IMR-90 (cell line): ENCODE measurements at regions not wholly inside any gene's neighbourhood (a gene's known extent, or its start where the extent isn't known, plus 50 kb on each side); places are given as distances from the start of the nearest gene placed in this dataset.

Experiments used
- ATAC-seq: fragments of 200-7000 bp; cut with Tn5 transposase; 2 replicates; pipeline ENCODE4 v1.9.1; 2020; ENCODE audit warnings: low read depth, mild to moderate bottlenecking, moderate library complexity
- BruUV-seq: library from RNA; stranded (reverse); fragments of 400-500 nt; replicated peaks from 2 replicates; lab custom pipeline; 2021; lab: Mats Ljungman, UMichigan
- CTCF ChIA-PET: fragments of 300-600 bp; formaldehyde crosslinking; extraction: SDS; loops from one replicate; lab custom pipeline; 2021; ENCODE audit warnings: antibody characterized with exemption; lab: Yijun Ruan, JAX
- POLR2A ChIA-PET: fragments of 300-600 bp; sonication (Branson Sonifier 250); formaldehyde crosslinking; loops from one replicate; lab custom pipeline; 2022; ENCODE audit warnings: antibody characterized with exemption; ENCODE audit not compliant: unreplicated experiment; lab: Charles Lee
- DNase-seq: peaks from one replicate; pipeline ENCODE4 v3.0.0; 2013
- H2AFZ ChIP-seq: replicated peaks from 2 replicates; pipeline ENCODE3; 2013; ENCODE audit warnings: low read length, mild to moderate bottlenecking; ENCODE audit not compliant: poor library complexity
- H2AK5ac ChIP-seq: 2 replicates; pipeline ENCODE4 v1.6.1; 2013; ENCODE audit warnings: low read depth, low read length, inconsistent platforms
- H2AK9ac ChIP-seq: replicated peaks from 2 replicates; pipeline ENCODE3; 2013; ENCODE audit warnings: mild to moderate bottlenecking, low read depth, low read length, moderate library complexity; ENCODE audit not compliant: poor library complexity
- H2BK120ac ChIP-seq: 2 replicates; pipeline ENCODE4 v1.6.1; 2013; ENCODE audit warnings: low read depth, low read length, inconsistent platforms
- H2BK15ac ChIP-seq: 3 replicates; pipeline ENCODE4 v1.6.1; 2013; ENCODE audit warnings: low read depth, low read length, inconsistent platforms
- H2BK20ac ChIP-seq: 2 replicates; pipeline ENCODE4 v1.6.1; 2013; ENCODE audit warnings: low read depth, mild to moderate bottlenecking, inconsistent platforms, low read length, moderate library complexity
- H2BK5ac ChIP-seq: 2 replicates; pipeline ENCODE4 v1.6.1; 2013; ENCODE audit warnings: mild to moderate bottlenecking, low read depth, low read length, inconsistent platforms; ENCODE audit not compliant: poor library complexity, severe bottlenecking
- H3K14ac ChIP-seq: replicated peaks from 2 replicates; pipeline ENCODE4 v1.6.1; 2013; ENCODE audit warnings: low read depth, low read length, inconsistent platforms
- H3K18ac ChIP-seq: 2 replicates; pipeline ENCODE4 v1.6.1; 2013; ENCODE audit warnings: low read depth, low read length, control low read depth
- H3K23ac ChIP-seq: 2 replicates; pipeline ENCODE4 v1.6.1; 2013; ENCODE audit warnings: low read depth, low read length, inconsistent platforms
- H3K27ac ChIP-seq: 2 replicates; pipeline ENCODE4 v1.5.1; 2013; ENCODE audit warnings: mild to moderate bottlenecking, control low read depth, low read length; ENCODE audit not compliant: insufficient read depth
- H3K27me3 ChIP-seq: 2 replicates; pipeline ENCODE4 v1.6.1; 2013; ENCODE audit warnings: low read length; ENCODE audit not compliant: control insufficient read depth, insufficient read depth
- H3K36me3 ChIP-seq: 2 replicates; pipeline ENCODE4 v1.6.1; 2013; ENCODE audit warnings: low read length, mixed read lengths; ENCODE audit not compliant: control insufficient read depth, insufficient read depth
- H3K4ac ChIP-seq: 2 replicates; pipeline ENCODE4 v1.6.1; 2013; ENCODE audit warnings: low read depth, low read length, inconsistent platforms
- H3K4me1 ChIP-seq: 2 replicates; pipeline ENCODE4 v1.6.1; 2013; ENCODE audit warnings: low read length, mixed read lengths; ENCODE audit not compliant: control insufficient read depth, insufficient read depth
- H3K4me2 ChIP-seq: 2 replicates; pipeline ENCODE4 v1.6.1; 2013; ENCODE audit warnings: low read depth, mild to moderate bottlenecking, control low read depth, low read length, moderate library complexity
- H3K4me3 ChIP-seq: 2 replicates; pipeline ENCODE4 v1.5.1; 2013; ENCODE audit warnings: low read depth, mild to moderate bottlenecking, control low read depth, low read length, moderate library complexity; ENCODE audit not compliant: insufficient read depth
- H3K56ac ChIP-seq: 2 replicates; pipeline ENCODE4 v1.6.1; 2013; ENCODE audit warnings: low read length, inconsistent platforms; ENCODE audit not compliant: insufficient read depth; ENCODE audit errors: extremely low read depth
- H3K79me1 ChIP-seq, 2 experiments: 2 replicates each; pipeline ENCODE4 v1.6.1; 2013; ENCODE audit warnings: low read length in 2 of 2, inconsistent platforms in 1 of 2, low read depth in 1 of 2
- H3K9ac ChIP-seq: 2 replicates; pipeline ENCODE4 v1.6.1; 2013; ENCODE audit warnings: low read depth, low read length, control low read depth
- H3K9me1 ChIP-seq: 2 replicates; pipeline ENCODE4 v1.6.1; 2013; ENCODE audit warnings: low read length, inconsistent platforms; ENCODE audit not compliant: insufficient read depth
- H3K9me3 ChIP-seq: 2 replicates; pipeline ENCODE4 v1.6.1; 2013; ENCODE audit warnings: low read length; ENCODE audit not compliant: control insufficient read depth, insufficient read depth
- H4K20me1 ChIP-seq: 2 replicates; pipeline ENCODE4 v1.6.1; 2013; ENCODE audit warnings: low read length, inconsistent platforms; ENCODE audit not compliant: insufficient read depth
- H4K5ac ChIP-seq: 2 replicates; pipeline ENCODE4 v1.6.1; 2013; ENCODE audit warnings: mild to moderate bottlenecking, low read depth, low read length, control low read depth
- H4K8ac ChIP-seq, 2 experiments: 2 replicates each; pipeline ENCODE4 v1.6.1; 2013; ENCODE audit warnings: low read depth in 2 of 2, low read length in 2 of 2, control low read depth in 1 of 2, inconsistent platforms in 1 of 2
- H4K91ac ChIP-seq: 2 replicates; pipeline ENCODE4 v1.6.1; 2013; ENCODE audit warnings: low read depth, low read length, inconsistent platforms; ENCODE audit not compliant: insufficient read depth
- BHLHE40 ChIP-seq: fragments of 150-350 bp; IDR thresholded peaks from 2 replicates; pipeline ENCODE4 v1.6.1; 2016; ENCODE audit warnings: mild to moderate bottlenecking, low read depth, low read length
- CEBPB ChIP-seq: IDR thresholded peaks from 2 replicates; pipeline ENCODE4 v1.6.1; 2012; ENCODE audit warnings: low read depth, low read length, improper control_type of control experiment
- CHD1 ChIP-seq: IDR thresholded peaks from 2 replicates; pipeline ENCODE4 v1.6.1; 2012; ENCODE audit warnings: low read depth, low read length, improper control_type of control experiment
- FOS ChIP-seq: fragments of 150-350 bp; IDR thresholded peaks from 2 replicates; pipeline ENCODE4 v1.6.1; 2016; ENCODE audit warnings: low read depth, low read length
- MAFK ChIP-seq: IDR thresholded peaks from 2 replicates; pipeline ENCODE4 v1.6.1; 2012; ENCODE audit warnings: low read depth, low read length, improper control_type of control experiment
- MAZ ChIP-seq: IDR thresholded peaks from 2 replicates; pipeline ENCODE4 v1.6.1; 2012; ENCODE audit warnings: low read depth, mild to moderate bottlenecking, low read length, improper control_type of control experiment, moderate library complexity, borderline replicate concordance
- POLR2A ChIP-seq: IDR thresholded peaks from 2 replicates; pipeline ENCODE4 v1.6.1; 2012; ENCODE audit warnings: mild to moderate bottlenecking, low read depth, low read length
- RAD21 ChIP-seq: IDR thresholded peaks from 2 replicates; pipeline ENCODE4 v1.6.1; 2012; ENCODE audit warnings: low read length, improper control_type of control experiment
- RCOR1 ChIP-seq: IDR thresholded peaks from 2 replicates; pipeline ENCODE4 v1.6.1; 2012; ENCODE audit warnings: mild to moderate bottlenecking, low read length, improper control_type of control experiment; ENCODE audit not compliant: insufficient replicate concordance
- RFX5 ChIP-seq: IDR thresholded peaks from 2 replicates; pipeline ENCODE4 v1.8.0; 2012; ENCODE audit warnings: low read depth, mild to moderate bottlenecking, low read length, moderate library complexity
- SMC3 ChIP-seq: fragments of 150-350 bp; IDR thresholded peaks from 2 replicates; pipeline ENCODE4 v1.6.1; 2016; ENCODE audit warnings: low read depth, mild to moderate bottlenecking, antibody characterized with exemption, low read length, moderate library complexity
- dilution Hi-C: fragments of 300-500 bp; cut with HindIII; formaldehyde crosslinking; loops from one replicate; pipeline ENCODE4 v1.14.3; 2018; ENCODE audit warnings: low sequenced_read_pairs; ENCODE audit not compliant: unreplicated experiment
- in situ Hi-C: fragments of 300-500 bp; cut with MboI; formaldehyde crosslinking; loops from 3 replicates; pipeline ENCODE4 v1.14.3; 2019; ENCODE audit warnings: low sequenced_read_pairs, inconsistent platforms, mixed read lengths
- intact Hi-C: fragments of 100-400 bp; cut with micrococcal nuclease; formaldehyde crosslinking; loops from 2 replicates; pipeline ENCODE4 v1.10.0; 2022
- TF ChIP-seq, protein P1 (sequence below): fragments of 150-350 bp; IDR thresholded peaks from 2 replicates; pipeline ENCODE4 v1.6.1; 2016; ENCODE audit warnings: low read depth, mild to moderate bottlenecking, low read length, moderate library complexity, borderline replicate concordance
- TF ChIP-seq, protein P2 (sequence below): fragments of 150-350 bp; IDR thresholded peaks from 2 replicates; pipeline ENCODE4 v1.6.1; 2017; ENCODE audit warnings: mild to moderate bottlenecking, antibody characterized with exemption, low read length, low read depth

DNA sequence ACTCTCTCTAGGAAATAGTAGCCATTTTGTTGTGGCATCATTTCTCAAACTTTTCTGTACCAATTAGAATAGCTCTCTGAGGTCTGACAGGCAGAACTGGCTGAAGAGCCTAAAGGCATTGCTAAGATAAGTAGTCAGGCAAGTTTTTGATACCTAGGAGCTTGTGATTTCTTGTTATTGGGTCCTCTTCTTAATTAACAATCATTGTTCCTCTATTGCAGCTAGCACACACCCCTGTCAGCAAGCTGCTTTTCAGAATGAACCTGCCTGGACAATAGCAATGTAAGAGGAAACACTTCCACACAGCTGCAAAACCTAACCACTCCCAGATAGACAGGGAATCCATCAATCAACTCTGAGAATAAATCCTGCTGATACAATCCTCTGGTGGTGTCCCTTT, 403.9 kb upstream of the TBL1XR1 start:
- Histone ChIP-seq H3K23ac (no peak overlapping the region), H3K9me1 (peaks cover 9% of the 10 kb centered on the region), H2AFZ (no peak overlapping the region), H3K4me3 (no peak overlapping the region), H3K14ac (no peak overlapping the region), H2BK5ac (no peak overlapping the region), H3K4me2 (no peak overlapping the region), H2BK15ac (no peak overlapping the region), H3K4ac (no peak overlapping the region), H3K36me3 (no peaks in the 10 kb centered on the region), H4K20me1 (no peaks in the 10 kb centered on the region), H3K56ac (no peak overlapping the region), H2BK20ac (no peak overlapping the region), H4K91ac (no peak overlapping the region), H3K4me1 (peaks cover 17% of the 10 kb centered on the region), H4K8ac (no peak overlapping the region), H3K9ac (no peak overlapping the region), H3K79me1 (no peaks in the 10 kb centered on the region), H4K5ac (no peak overlapping the region), H2AK5ac (no peak overlapping the region), H3K27ac (no peak overlapping the region), H3K18ac (no peak overlapping the region), H3K27me3 (no peaks in the 10 kb centered on the region), H2AK9ac (no peak overlapping the region), H3K9me3 (peaks cover 5% of the 10 kb centered on the region), H2BK120ac (no peak overlapping the region)
- dilution Hi-C loops, result no loop called here
- intact Hi-C loops, result no loop called here
- in situ Hi-C loops, result no loop called here
- DNase-seq (no peak), ATAC-seq (no peak)
- no TSS peak for BruUV-seq
- ChIA-PET POLR2A (no interaction called here), CTCF (no interaction called here)
- TF ChIP-seq SMC3 (no peak), CEBPB (no peak), MAZ (no peak), RFX5 (no peak), RCOR1 (no peak), CHD1 (no peak), MAFK (no peak), POLR2A (no peak), FOS (no peak), RAD21 (no peak), BHLHE40 (no peak)
- TF ChIP-seq, protein P1, sequence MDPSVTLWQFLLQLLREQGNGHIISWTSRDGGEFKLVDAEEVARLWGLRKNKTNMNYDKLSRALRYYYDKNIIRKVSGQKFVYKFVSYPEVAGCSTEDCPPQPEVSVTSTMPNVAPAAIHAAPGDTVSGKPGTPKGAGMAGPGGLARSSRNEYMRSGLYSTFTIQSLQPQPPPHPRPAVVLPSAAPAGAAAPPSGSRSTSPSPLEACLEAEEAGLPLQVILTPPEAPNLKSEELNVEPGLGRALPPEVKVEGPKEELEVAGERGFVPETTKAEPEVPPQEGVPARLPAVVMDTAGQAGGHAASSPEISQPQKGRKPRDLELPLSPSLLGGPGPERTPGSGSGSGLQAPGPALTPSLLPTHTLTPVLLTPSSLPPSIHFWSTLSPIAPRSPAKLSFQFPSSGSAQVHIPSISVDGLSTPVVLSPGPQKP, result no peak
- TF ChIP-seq, protein P2, sequence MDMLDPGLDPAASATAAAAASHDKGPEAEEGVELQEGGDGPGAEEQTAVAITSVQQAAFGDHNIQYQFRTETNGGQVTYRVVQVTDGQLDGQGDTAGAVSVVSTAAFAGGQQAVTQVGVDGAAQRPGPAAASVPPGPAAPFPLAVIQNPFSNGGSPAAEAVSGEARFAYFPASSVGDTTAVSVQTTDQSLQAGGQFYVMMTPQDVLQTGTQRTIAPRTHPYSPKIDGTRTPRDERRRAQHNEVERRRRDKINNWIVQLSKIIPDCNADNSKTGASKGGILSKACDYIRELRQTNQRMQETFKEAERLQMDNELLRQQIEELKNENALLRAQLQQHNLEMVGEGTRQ, result no peak
